ENCODE measurements at regions not wholly inside any gene's neighbourhood (a gene's known extent, or its start where the extent isn't known, plus 50 kb on each side); places are given as distances from the start of the nearest gene placed in this dataset.

DNA sequence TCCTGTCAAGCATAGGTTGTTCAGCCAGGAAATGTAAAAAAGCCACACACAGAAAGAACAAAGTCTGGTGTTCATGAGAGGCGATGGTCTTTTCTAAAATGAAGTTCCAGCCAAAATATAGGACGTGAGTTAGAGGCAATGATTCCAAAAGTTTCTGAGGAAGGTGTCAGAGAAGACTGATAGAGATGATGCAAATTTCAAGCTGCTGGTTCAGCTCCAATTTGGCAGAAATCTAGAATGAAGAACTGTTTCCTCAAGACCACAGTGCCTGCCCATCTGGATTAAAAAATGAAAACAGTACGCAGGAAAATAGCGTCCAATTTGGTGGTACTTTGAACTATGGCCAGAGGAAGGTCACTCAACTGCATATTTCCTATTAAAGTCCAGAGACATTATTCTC, 672.9 kb downstream of the SQOR start:
- ChIA-PET CTCF (no interaction called here), POLR2A (ENCODE audit: low non-redundant PET) (no interaction called here)
- DNase-seq (ENCODE audit: low spot score) = no peak
- H3K27me3 ChIP-seq (replicated peaks; ENCODE audit: insufficient read depth, low read depth, low read length, poor library complexity) = no peaks in the 10 kb centered on the region
- no peaks in the 10 kb centered on the region for H3K4me1 ChIP-seq (ENCODE audit: insufficient read depth, low read length, poor library complexity, severe bottlenecking)
- TF ChIP-seq, protein P1, sequence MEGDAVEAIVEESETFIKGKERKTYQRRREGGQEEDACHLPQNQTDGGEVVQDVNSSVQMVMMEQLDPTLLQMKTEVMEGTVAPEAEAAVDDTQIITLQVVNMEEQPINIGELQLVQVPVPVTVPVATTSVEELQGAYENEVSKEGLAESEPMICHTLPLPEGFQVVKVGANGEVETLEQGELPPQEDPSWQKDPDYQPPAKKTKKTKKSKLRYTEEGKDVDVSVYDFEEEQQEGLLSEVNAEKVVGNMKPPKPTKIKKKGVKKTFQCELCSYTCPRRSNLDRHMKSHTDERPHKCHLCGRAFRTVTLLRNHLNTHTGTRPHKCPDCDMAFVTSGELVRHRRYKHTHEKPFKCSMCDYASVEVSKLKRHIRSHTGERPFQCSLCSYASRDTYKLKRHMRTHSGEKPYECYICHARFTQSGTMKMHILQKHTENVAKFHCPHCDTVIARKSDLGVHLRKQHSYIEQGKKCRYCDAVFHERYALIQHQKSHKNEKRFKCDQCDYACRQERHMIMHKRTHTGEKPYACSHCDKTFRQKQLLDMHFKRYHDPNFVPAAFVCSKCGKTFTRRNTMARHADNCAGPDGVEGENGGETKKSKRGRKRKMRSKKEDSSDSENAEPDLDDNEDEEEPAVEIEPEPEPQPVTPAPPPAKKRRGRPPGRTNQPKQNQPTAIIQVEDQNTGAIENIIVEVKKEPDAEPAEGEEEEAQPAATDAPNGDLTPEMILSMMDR (conservative IDR thresholded peaks at IDR 0.05; ENCODE audit: low read depth, low read length) = no peak
- TF ChIP-seq EZH2 (IDR thresholded peaks at IDR 0.05; ENCODE audit: borderline replicate concordance, low read depth, low read length, poor library complexity, severe bottlenecking) = no peak
- H3K36me3 ChIP-seq (ENCODE audit: insufficient read depth, low read length, poor library complexity, severe bottlenecking) = no peaks in the 10 kb centered on the region
- H3K4me3 ChIP-seq (ENCODE audit: low read depth, low read length, poor library complexity, severe bottlenecking) = no peak overlapping the region
- no TSS peak for BruUV-seq (replicated peaks)
- no peak overlapping the region for H3K27ac ChIP-seq (ENCODE audit: low read depth, low read length, poor library complexity, severe bottlenecking)
- H3K9me3 ChIP-seq (ENCODE audit: low read depth, low read length, poor library complexity, severe bottlenecking) = no peaks in the 10 kb centered on the region
- intact Hi-C loops (cut with micrococcal nuclease; ENCODE audit: unreplicated experiment) = loop anchor here (5.0 kb wide), 1 partner anchor 875 kb away; no protein-coding TSS in a partner anchor

GRCh38 chr15:46309914-46310313, 675.1 kb downstream of the SQOR start:
- no peak overlapping the region for H3K27ac ChIP-seq (ENCODE audit: low read depth, low read length, poor library complexity, severe bottlenecking)
- no peaks in the 10 kb centered on the region for H3K4me1 ChIP-seq (ENCODE audit: insufficient read depth, low read length, poor library complexity, severe bottlenecking)
- H3K9me3 ChIP-seq (ENCODE audit: low read depth, low read length, poor library complexity, severe bottlenecking) = no peaks in the 10 kb centered on the region
- no peak overlapping the region for H3K4me3 ChIP-seq (ENCODE audit: low read depth, low read length, poor library complexity, severe bottlenecking)
- DNase-seq (ENCODE audit: low spot score) = peak; percentile 32
- no peak for TF ChIP-seq EZH2 (IDR thresholded peaks at IDR 0.05; ENCODE audit: borderline replicate concordance, low read depth, low read length, poor library complexity, severe bottlenecking)
- TF ChIP-seq, protein P1 (conservative IDR thresholded peaks at IDR 0.05; ENCODE audit: low read depth, low read length) = peak; percentile 37
- intact Hi-C loops (cut with micrococcal nuclease; ENCODE audit: unreplicated experiment) = loop anchor here (2.0 to 5.0 kb wide), 4 partner anchors 193 to 1677 kb away; no protein-coding TSS in a partner anchor
- ChIA-PET POLR2A (ENCODE audit: low non-redundant PET) (no interaction called here), CTCF (interaction anchor here (0.8 to 2.0 kb wide), 2 partner anchors 193 to 886 kb away, joined by 4 to 7 read pairs; no protein-coding TSS in a partner anchor)
- no TSS peak for BruUV-seq (replicated peaks)
- no peaks in the 10 kb centered on the region for H3K36me3 ChIP-seq (ENCODE audit: insufficient read depth, low read length, poor library complexity, severe bottlenecking)
- H3K27me3 ChIP-seq (replicated peaks; ENCODE audit: insufficient read depth, low read depth, low read length, poor library complexity) = no peaks in the 10 kb centered on the region

GRCh38 chr15:46312133-46312740, 677.4 kb downstream of the SQOR start:
- CTCF ChIA-PET = interaction anchor here (1.1 to 1.9 kb wide), 2 partner anchors 190 to 324 kb away, joined by 3 to 8 read pairs; no protein-coding TSS in a partner anchor
- H3K4me1 ChIP-seq (ENCODE audit: insufficient read depth, low read length, poor library complexity, severe bottlenecking) = no peaks in the 10 kb centered on the region
- intact Hi-C loops (cut with micrococcal nuclease; ENCODE audit: unreplicated experiment) = loop anchor here (5.0 kb wide), 2 partner anchors 515 to 1675 kb away; no protein-coding TSS in a partner anchor
- H3K4me3 ChIP-seq (ENCODE audit: low read depth, low read length, poor library complexity, severe bottlenecking) = no peak overlapping the region
- BruUV-seq (replicated peaks) = no TSS peak
- H3K36me3 ChIP-seq (ENCODE audit: insufficient read depth, low read length, poor library complexity, severe bottlenecking) = no peaks in the 10 kb centered on the region
- DNase-seq (ENCODE audit: low spot score) = peak; percentile 77
- POLR2A ChIA-PET (ENCODE audit: low non-redundant PET) = no interaction called here
- TF ChIP-seq EZH2 (IDR thresholded peaks at IDR 0.05; ENCODE audit: borderline replicate concordance, low read depth, low read length, poor library complexity, severe bottlenecking) = no peak
- TF ChIP-seq, protein P1 (conservative IDR thresholded peaks at IDR 0.05; ENCODE audit: low read depth, low read length) = peak; percentile 93
- H3K27me3 ChIP-seq (replicated peaks; ENCODE audit: insufficient read depth, low read depth, low read length, poor library complexity) = no peaks in the 10 kb centered on the region
- no peak overlapping the region for H3K27ac ChIP-seq (ENCODE audit: low read depth, low read length, poor library complexity, severe bottlenecking)
- no peaks in the 10 kb centered on the region for H3K9me3 ChIP-seq (ENCODE audit: low read depth, low read length, poor library complexity, severe bottlenecking)
